ENCODE measurements at regions not wholly inside any gene's neighbourhood (a gene's known extent, or its start where the extent isn't known, plus 50 kb on each side); places are given as distances from the start of the nearest gene placed in this dataset.

GRCh38 chr17:83014297-83014696 is 65.1 kb upstream of the METRNL start:
- Histone ChIP-seq H3K36me3 (ENCODE audit: control insufficient read depth, insufficient read depth, low read length) (no peaks in the 10 kb centered on the region), H4K20me1 (replicated peaks; ENCODE audit: control insufficient read depth, insufficient read depth, low read length) (no peaks in the 10 kb centered on the region), H3K4me3 (no peak overlapping the region), H3K9me1 (ENCODE audit: control insufficient read depth, insufficient read depth, low read length) (no peaks in the 10 kb centered on the region), H3K9me3 (replicated peaks; ENCODE audit: control insufficient read depth, insufficient read depth, low read depth, low read length) (peaks cover 8% of the 10 kb centered on the region), H3K27ac (ENCODE audit: extremely low read depth, low read depth, low read length) (no peak overlapping the region), H3K4me2 (ENCODE audit: insufficient read depth, low read length) (no peak overlapping the region), H3K79me2 (ENCODE audit: control insufficient read depth, insufficient read depth, low read length) (no peaks in the 10 kb centered on the region), H3K4me1 (replicated peaks in 1 of 2; ENCODE audit: control insufficient read depth in 2 of 2, insufficient read depth in 2 of 2, low read length in 2 of 2) (peaks cover 0 to 13% of the 10 kb centered on the region in 2 experiments; a peak in 1 of 5 replicates), H3K9ac (ENCODE audit: insufficient read depth in 1 of 2, low read depth in 2 of 2, low read length in 2 of 2) (no peak overlapping the region), H2AFZ (ENCODE audit: low read depth, low read length) (no peak overlapping the region), H3K27me3 (ENCODE audit: control insufficient read depth in 2 of 2, insufficient read depth in 2 of 2, low read length in 2 of 2) (no peaks in the 10 kb centered on the region)
- TF ChIP-seq FOXP1 (CRISPR knock-in tag; IDR thresholded peaks at IDR 0.05) = no peak
- TF ChIP-seq ATF3 (IDR thresholded peaks at IDR 0.05) = peak; percentile 35; the same call in 1 of the 2 replicates
- TF ChIP-seq ATF3 (CRISPR knock-in tag; conservative IDR thresholded peaks at IDR 0.05) = no peak
- ChIA-PET POLR2A (interaction anchor here (0.6 kb wide), 1 partner anchor 84 kb away, joined by 4 read pairs; no protein-coding TSS in a partner anchor), CTCF (ENCODE audit: low intra/inter-chr PET ratio) (no interaction called here)
- WGBS (ENCODE audit: insufficient coverage, low coverage, missing lambda C conversion rate) = 76% methylated on average over 14 of the region's 14 CpGs
- no TSS peak for BruUV-seq (replicated peaks)
- in situ Hi-C loops (cut with MboI) = no loop called here
- ATAC-seq (no peak), DNase-seq (ENCODE audit: extremely low read depth in 1 of 4, low spot score in 3 of 4) (no peak), FAIRE-seq (no peak)
- intact Hi-C loops (cut with micrococcal nuclease) = no loop called here

Measured in K562 (cell line).